NOMO-1 (cell line): ENCODE measurements at regions not wholly inside any gene's neighbourhood (a gene's known extent, or its start where the extent isn't known, plus 50 kb on each side); places are given as distances from the start of the nearest gene placed in this dataset.
"Not testable (repeated sequence)": the region's sequence is repeated elsewhere in the genome, so short reads cannot be mapped to it uniquely, and the experiment has no call there.

Experiments used
- DNase-seq, 2 experiments: peaks; one replicate each; lab custom pipeline; 2025; ENCODE audit not compliant: unreplicated experiment in 2 of 2; lab: John Stamatoyannopoulos, UW

DNA sequence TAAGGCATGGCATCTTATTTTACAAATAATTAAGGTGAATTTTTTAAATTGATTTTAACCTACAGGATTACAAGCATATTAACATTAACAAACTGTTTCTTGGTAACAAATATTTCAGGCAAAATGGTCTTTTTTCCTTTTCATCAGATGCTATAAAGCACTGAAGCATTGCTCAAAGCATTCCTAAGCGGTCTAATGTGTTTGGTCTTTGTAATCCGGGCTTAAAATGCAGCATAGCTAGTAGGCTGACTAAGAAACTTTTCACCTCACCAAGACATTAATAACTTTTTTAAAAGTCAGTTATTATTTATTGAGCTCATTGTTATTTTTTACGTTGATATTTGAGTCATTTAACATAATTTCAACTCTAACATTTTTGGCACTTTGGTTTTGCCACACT, 538.8 kb upstream of the SLC39A10 start:
- no peak for DNase-seq

DNA sequence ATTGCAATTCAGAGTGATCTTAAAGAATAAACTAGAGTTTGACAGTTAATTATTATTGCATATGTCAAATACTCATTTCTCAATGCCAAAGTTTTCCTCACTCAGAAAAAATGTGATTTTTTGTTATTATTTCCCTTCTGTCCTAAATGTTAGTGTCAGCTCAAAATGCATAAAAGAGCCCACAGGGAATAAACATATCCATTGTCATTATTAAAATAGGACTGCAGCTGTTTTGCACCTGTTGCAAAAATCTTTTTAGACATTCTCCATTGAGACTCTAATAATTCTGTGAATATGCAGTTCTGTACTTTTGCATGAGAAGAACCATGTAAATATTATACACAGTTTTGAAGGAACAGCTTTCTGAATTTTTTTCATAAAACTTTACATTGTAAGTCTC, 540.0 kb upstream of the SLC39A10 start:
- DNase-seq: no peak

- no peak for DNase-seq
Measured at GRCh38 chr2:195115738-195116137, 541.3 kb upstream of the SLC39A10 start.

DNA sequence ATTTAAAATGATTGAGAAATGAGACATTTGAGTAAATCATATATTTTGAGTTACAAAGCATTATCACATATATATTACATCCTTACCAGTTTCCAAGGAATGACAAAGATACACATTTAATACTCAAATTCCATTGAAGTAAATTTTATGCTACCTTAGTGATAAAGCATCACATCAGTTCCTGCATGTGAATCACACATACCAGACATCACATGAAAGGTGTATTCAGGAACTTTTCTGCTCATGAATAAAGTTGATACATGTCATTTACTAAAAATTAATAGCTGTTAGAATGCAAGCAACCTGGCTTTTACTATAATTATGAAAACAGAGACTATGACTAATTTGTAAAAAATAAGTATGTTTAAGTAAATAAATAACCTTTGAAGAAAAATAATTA, 548.8 kb upstream of the SLC39A10 start:
- DNase-seq: no peak

GRCh38 chr2:195106681-195107380, 550.2 kb upstream of the SLC39A10 start:
- DNase-seq: no peak

- no peak for DNase-seq
Measured at GRCh38 chr2:195105581-195105980, 551.4 kb upstream of the SLC39A10 start.

DNA sequence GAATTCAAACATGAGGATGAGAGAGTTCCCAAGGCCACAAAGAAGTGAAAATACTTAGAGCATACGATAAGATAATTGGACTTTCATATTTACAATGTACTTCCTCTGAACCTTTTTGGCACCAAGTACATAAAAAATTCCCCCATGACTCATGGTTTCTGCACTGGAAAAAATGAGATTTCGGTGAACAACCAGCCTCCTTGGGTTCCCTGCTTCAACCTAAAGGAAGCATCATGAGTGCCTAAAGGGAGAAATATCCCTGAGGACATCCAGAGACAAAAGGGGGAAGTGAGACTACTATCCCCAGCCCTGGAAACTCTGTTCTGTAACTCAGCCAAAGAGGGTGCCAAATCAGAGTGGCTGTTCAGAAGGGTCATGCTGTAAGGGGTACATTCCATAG, 562.7 kb upstream of the SLC39A10 start:
- DNase-seq: no peak

DNA sequence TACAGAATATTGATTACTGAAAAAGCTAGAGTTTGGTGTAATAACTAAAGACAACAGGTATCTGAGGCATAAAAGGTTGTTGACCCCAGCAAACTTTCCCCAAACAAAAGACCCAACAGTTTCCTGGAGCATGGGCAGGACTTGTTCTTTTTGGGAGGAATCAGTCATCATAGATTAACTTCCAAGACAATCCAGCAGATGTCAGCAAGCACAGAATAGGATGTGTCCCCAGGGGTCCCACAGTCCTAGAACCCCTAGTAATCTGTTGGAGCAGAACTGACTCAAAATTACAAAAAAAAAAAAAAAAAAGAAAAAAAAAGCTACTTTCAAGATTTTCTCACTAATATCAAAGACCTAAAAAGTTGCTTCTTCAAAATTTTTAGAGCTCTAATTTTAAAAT, 564.7 kb upstream of the SLC39A10 start:
- DNase-seq: no peak

GRCh38 chr2:195072806-195073205, 584.2 kb upstream of the SLC39A10 start:
- not testable (repeated sequence) for DNase-seq

- no peak for DNase-seq
Measured at GRCh38 chr2:195057001-195057400, 600.0 kb upstream of the SLC39A10 start.

- DNase-seq: no peak
Measured at GRCh38 chr2:195055996-195056395, 601.0 kb upstream of the SLC39A10 start.

- DNase-seq: no peak
Measured at GRCh38 chr2:195051401-195051800, 605.6 kb upstream of the SLC39A10 start.

GRCh38 chr2:195049372-195050031, 607.5 kb upstream of the SLC39A10 start:
- DNase-seq: no peak

- no peak for DNase-seq
Measured at GRCh38 chr2:195047955-195048354, 609.1 kb upstream of the SLC39A10 start.

GRCh38 chr2:195044801-195045200, 612.2 kb upstream of the SLC39A10 start:
- no peak for DNase-seq

- DNase-seq: no peak
Measured at GRCh38 chr2:195038153-195038552, 618.9 kb upstream of the SLC39A10 start.

DNA sequence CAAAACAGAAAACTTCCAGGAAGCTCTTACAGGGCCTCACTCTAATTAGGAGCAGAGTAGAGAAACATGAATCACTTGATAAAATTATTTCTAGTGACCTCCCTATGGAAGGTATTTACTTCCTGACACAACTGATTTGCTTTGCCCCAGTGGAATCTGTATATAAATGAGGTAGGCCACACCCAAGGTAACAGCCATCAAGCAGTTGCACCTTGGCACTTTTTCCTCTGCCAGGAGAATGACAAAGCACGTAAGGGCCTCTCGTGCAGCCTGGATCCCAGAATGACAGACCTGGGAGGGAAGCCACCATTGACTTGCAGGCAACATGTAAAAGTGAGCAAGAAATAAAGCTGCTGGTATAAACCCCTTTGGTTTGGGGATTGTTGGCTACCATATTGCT, 620.0 kb upstream of the SLC39A10 start:
- no peak for DNase-seq

- no peak for DNase-seq
Measured at GRCh38 chr2:195031411-195031810, 625.6 kb upstream of the SLC39A10 start.

DNA sequence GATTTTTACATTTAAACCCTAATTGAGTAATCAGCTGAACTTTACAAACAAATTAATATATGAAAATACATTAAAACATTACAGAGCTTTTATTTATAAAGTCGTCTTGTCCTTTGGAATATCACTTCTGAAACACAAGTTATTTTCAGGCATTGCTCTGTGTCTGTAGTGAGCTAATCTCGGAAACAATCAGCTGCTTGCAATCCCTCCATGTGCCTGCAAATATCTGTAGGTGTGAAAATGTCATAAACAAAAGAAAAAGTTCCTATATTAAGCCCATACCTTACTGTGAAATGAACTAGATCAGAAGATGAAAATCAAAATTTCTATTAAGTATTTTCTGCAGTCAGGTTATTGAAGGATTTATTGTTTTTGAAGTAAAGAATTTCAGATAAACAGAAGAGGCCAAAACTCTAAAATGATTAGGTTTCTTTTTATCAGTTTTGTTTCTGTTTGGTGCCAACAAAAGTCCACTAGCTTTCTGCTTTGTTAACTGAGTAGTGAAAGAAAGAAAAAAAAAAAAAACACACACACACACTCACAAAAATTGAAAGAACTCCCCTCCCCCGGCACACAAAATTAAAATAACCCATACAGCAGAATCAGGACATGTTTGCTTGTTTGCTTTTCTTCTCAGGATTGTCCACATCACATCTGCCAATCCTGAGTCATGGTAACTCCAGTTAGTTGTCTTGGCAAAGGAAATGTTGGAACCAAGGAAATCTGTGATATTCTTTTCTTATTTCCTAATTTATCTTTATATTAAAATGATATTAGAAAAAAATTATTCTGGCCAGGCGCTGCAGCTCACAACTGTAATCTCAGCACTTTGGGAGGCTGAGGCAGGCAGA, 627.0 kb upstream of the SLC39A10 start:
- DNase-seq: no peak

DNA sequence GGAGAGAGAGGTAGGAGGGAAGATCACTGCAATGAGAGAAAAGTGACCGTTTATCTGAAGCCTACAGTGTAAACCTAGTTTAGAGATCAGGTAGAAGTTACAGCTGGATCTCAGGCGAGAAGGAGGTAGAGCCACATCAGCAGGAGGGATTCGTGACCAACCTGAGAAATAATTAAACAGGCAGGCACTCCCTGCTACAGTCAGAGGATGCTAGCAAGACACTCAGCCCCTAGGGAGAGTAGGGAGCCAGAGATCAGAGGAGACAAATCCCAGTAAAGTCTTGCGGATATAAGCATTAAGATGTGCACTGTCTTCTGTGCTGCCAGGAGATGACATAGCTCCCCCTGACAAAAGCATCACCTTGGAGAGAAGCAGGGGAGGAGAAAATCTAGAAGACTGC, 629.1 kb upstream of the SLC39A10 start:
- no peak for DNase-seq

DNA sequence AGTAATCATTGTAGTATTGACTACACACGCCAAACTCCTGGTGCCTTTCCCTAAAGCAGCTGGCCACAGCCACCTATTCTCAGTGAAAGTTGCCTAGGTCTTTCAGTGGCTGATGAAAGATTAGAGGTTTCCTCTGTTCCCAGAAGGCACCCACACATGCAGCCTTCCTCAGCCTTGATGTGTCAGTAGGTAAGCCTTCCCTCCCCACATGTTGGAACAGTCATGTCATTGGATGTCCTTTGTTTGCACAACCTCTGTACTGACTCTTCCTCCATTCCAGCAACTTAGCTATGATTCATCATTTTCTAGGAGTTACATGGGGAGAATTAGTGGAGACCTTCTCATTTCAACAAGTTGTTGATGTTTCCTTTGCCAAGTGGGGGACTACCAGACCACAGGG, 630.8 kb upstream of the SLC39A10 start:
- no peak for DNase-seq

- no peak for DNase-seq
Measured at GRCh38 chr2:195022508-195022830, 634.6 kb upstream of the SLC39A10 start.
